H1 (cell line): ENCODE measurements at regions not wholly inside any gene's neighbourhood (a gene's known extent, or its start where the extent isn't known, plus 50 kb on each side); places are given as distances from the start of the nearest gene placed in this dataset.

Experiments used
- CTCF ChIA-PET: fragments of 300-600 bp; sonication (Branson Sonifier 250); formaldehyde crosslinking; loops from one replicate; lab custom pipeline; 2021; ENCODE audit not compliant: partially characterized antibody; lab: Charles Lee
- POLR2A ChIA-PET: fragments of 300-600 bp; sonication (Branson Sonifier 250); formaldehyde crosslinking; loops from one replicate; lab custom pipeline; 2021; ENCODE audit warnings: inconsistent platforms; ENCODE audit not compliant: partially characterized antibody; lab: Charles Lee
- DNase-seq, 2 experiments: peaks; one replicate each; pipeline versions ENCODE4 v3.0.0 to v3.0.0-alpha.2; 2010 to 2022; ENCODE audit warnings: low spot score in 2 of 2, low read depth in 1 of 2, mixed read lengths in 1 of 2
- FAIRE-seq: peaks from 2 replicates; lab custom pipeline; 2011; peaks lifted over from hg19 to GRCh38; lab: Jason Lieb, UNC
- H2AFZ ChIP-seq: 2 replicates; pipeline ENCODE4 v1.8.1; 2012; ENCODE audit warnings: low read length, inconsistent platforms
- H2AK5ac ChIP-seq: 2 replicates; pipeline ENCODE4 v1.6.1; 2013; ENCODE audit warnings: low read depth, low read length
- H2BK120ac ChIP-seq: replicated peaks from 2 replicates; pipeline ENCODE3; 2013; ENCODE audit warnings: low read depth, low read length, inconsistent platforms
- H2BK12ac ChIP-seq: 2 replicates; pipeline ENCODE4 v1.6.1; 2013; ENCODE audit warnings: low read depth, low read length
- H2BK15ac ChIP-seq: 2 replicates; pipeline ENCODE4 v1.6.1; 2013; ENCODE audit warnings: low read length
- H2BK20ac ChIP-seq: 2 replicates; pipeline ENCODE4 v1.6.1; 2013; ENCODE audit warnings: low read length
- H2BK5ac ChIP-seq: 2 replicates; pipeline ENCODE4 v1.6.1; 2013; ENCODE audit warnings: low read depth, low read length
- H3K14ac ChIP-seq: 2 replicates; pipeline ENCODE4 v1.6.1; 2013; ENCODE audit warnings: inconsistent platforms; ENCODE audit not compliant: insufficient read length
- H3K18ac ChIP-seq: 2 replicates; pipeline ENCODE4 v1.6.1; 2013; ENCODE audit warnings: low read length; ENCODE audit errors: extremely low read depth
- H3K23ac ChIP-seq: 2 replicates; pipeline ENCODE4 v1.6.1; 2013; ENCODE audit warnings: inconsistent platforms; ENCODE audit not compliant: insufficient read length
- H3K23me2 ChIP-seq: 2 replicates; pipeline ENCODE4 v1.6.1; 2013; ENCODE audit warnings: low read depth, low read length
- H3K27ac ChIP-seq: 2 replicates; pipeline ENCODE4 v1.6.1; 2011; ENCODE audit warnings: low read depth, low read length, inconsistent platforms
- H3K27me3 ChIP-seq, 4 experiments: replicated peaks in 1 of 4; 1 replicate in 1 of 4; 2 replicates in 3 of 4; pipeline versions ENCODE4 v1.6.1 to v1.8.1; 2011 to 2013; ENCODE audit warnings: low read length in 3 of 4, mild to moderate bottlenecking in 3 of 4, inconsistent platforms in 2 of 4, mixed read lengths in 2 of 4, moderate library complexity in 1 of 4; ENCODE audit not compliant: control insufficient read depth in 3 of 4, insufficient read depth in 3 of 4; ENCODE audit errors: extremely low read depth in 1 of 4
- H3K36me3 ChIP-seq, 4 experiments: 2 replicates each; pipeline versions ENCODE4 v1.6.1 to v1.8.1; 2011 to 2013; ENCODE audit warnings: mild to moderate bottlenecking in 4 of 4, low read length in 3 of 4, moderate library complexity in 2 of 4, control low read depth in 1 of 4, inconsistent platforms in 1 of 4; ENCODE audit not compliant: insufficient read depth in 4 of 4, control insufficient read depth in 2 of 4
- H3K4ac ChIP-seq: replicated peaks from 2 replicates; pipeline ENCODE3; 2013; ENCODE audit warnings: low read length, low read depth, mixed read lengths, inconsistent platforms; ENCODE audit not compliant: insufficient read length
- H3K4me1 ChIP-seq, 4 experiments: replicated peaks in 1 of 4; 1 replicate in 1 of 4; 2 replicates in 3 of 4; pipeline versions ENCODE4 v1.6.1 to v1.8.1; 2011 to 2013; ENCODE audit warnings: low read length in 3 of 4, inconsistent platforms in 2 of 4, mixed read lengths in 1 of 4; ENCODE audit not compliant: insufficient read depth in 4 of 4, control insufficient read depth in 3 of 4
- H3K4me2 ChIP-seq, 2 experiments: 2 replicates each; pipeline versions ENCODE4 v1.6.1 to v1.8.1; 2011 to 2013; ENCODE audit warnings: low read depth in 2 of 2, low read length in 2 of 2, control low read depth in 1 of 2, inconsistent platforms in 1 of 2, mild to moderate bottlenecking in 1 of 2; ENCODE audit not compliant: insufficient read depth in 1 of 2
- H3K4me3 ChIP-seq, 4 experiments: fragments of 200-600, 300-600 bp in 1 of 4; sonication (generic), shearing (Covaris generic), sonication (Bioruptor Twin) in 1 of 4; 2 replicates each; pipeline versions ENCODE4 v1.5.1 to v1.8.1; 2011 to 2016; ENCODE audit warnings: low read length in 4 of 4, low read depth in 3 of 4, control low read depth in 2 of 4, inconsistent platforms in 2 of 4, mild to moderate bottlenecking in 2 of 4, mixed read lengths in 1 of 4, moderate library complexity in 1 of 4; ENCODE audit not compliant: insufficient read depth in 2 of 4; ENCODE audit errors: extremely low read depth in 1 of 4
- H3K56ac ChIP-seq: replicated peaks from 2 replicates; pipeline ENCODE3; 2013; ENCODE audit warnings: low read depth, mild to moderate bottlenecking, mixed read lengths, low read length, inconsistent platforms; ENCODE audit not compliant: insufficient read length
- H3K79me1 ChIP-seq: 2 replicates; pipeline ENCODE4 v1.6.1; 2013; ENCODE audit warnings: low read depth, low read length, control low read depth
- H3K79me2 ChIP-seq, 2 experiments: 2 replicates each; pipeline versions ENCODE4 v1.6.1 to v1.8.1; 2012 to 2013; ENCODE audit warnings: low read length in 2 of 2, mild to moderate bottlenecking in 2 of 2, inconsistent platforms in 1 of 2; ENCODE audit not compliant: insufficient read depth in 2 of 2, control insufficient read depth in 1 of 2
- H3K9ac ChIP-seq, 4 experiments: replicated peaks in 1 of 4; 1 replicate in 1 of 4; 2 replicates in 3 of 4; pipeline versions ENCODE4 v1.6.1 to v1.8.1; 2011 to 2013; ENCODE audit warnings: low read depth in 3 of 4, low read length in 3 of 4, control low read depth in 2 of 4, mild to moderate bottlenecking in 2 of 4, moderate library complexity in 2 of 4, inconsistent platforms in 1 of 4; ENCODE audit errors: extremely low read depth in 1 of 4
- H3K9me3 ChIP-seq, 2 experiments: 2 replicates each; pipeline versions ENCODE4 v1.6.1 to v1.8.1; 2012 to 2013; ENCODE audit warnings: mild to moderate bottlenecking in 2 of 2, moderate library complexity in 2 of 2, control low read depth in 1 of 2, inconsistent platforms in 1 of 2, low read depth in 1 of 2, low read length in 1 of 2, mixed read lengths in 1 of 2; ENCODE audit not compliant: insufficient read depth in 2 of 2
- H4K20me1 ChIP-seq, 2 experiments: replicated peaks in 1 of 2; 2 replicates each; pipeline versions ENCODE3 to v1.8.1; 2011 to 2013; ENCODE audit warnings: inconsistent platforms in 2 of 2, low read length in 2 of 2, mild to moderate bottlenecking in 1 of 2; ENCODE audit not compliant: insufficient read depth in 2 of 2, control insufficient read depth in 1 of 2
- H4K5ac ChIP-seq: 2 replicates; pipeline ENCODE4 v1.6.1; 2013; ENCODE audit warnings: low read length, low read depth, mixed read lengths, inconsistent platforms; ENCODE audit not compliant: insufficient read length
- H4K8ac ChIP-seq: 2 replicates; pipeline ENCODE4 v1.8.0; 2013; ENCODE audit warnings: mild to moderate bottlenecking, moderate library complexity, low read length, inconsistent platforms; ENCODE audit not compliant: insufficient read depth; ENCODE audit errors: extremely low read depth
- H4K91ac ChIP-seq: replicated peaks from 2 replicates; pipeline ENCODE3; 2013; ENCODE audit warnings: low read length, mixed read lengths, inconsistent platforms; ENCODE audit not compliant: insufficient read length
- CTCF ChIP-seq, 3 experiments: IDR thresholded peaks; 1 replicate in 2 of 3; 2 replicates in 1 of 3; pipeline versions ENCODE4 v1.5.1 to v1.6.1; 2011; ENCODE audit warnings: low read length in 3 of 3, mild to moderate bottlenecking in 3 of 3, inconsistent platforms in 2 of 3, low read depth in 1 of 3, moderate library complexity in 1 of 3; ENCODE audit not compliant: insufficient read depth in 1 of 3; ENCODE audit errors: control extremely low read depth in 1 of 3
- EP300 ChIP-seq, 2 experiments: IDR thresholded peaks; 1 replicate in 1 of 2; 2 replicates in 1 of 2; pipeline ENCODE4 v1.6.1; 2011 to 2012; ENCODE audit warnings: low read depth in 2 of 2, low read length in 2 of 2, mild to moderate bottlenecking in 2 of 2, borderline replicate concordance in 1 of 2, inconsistent platforms in 1 of 2, moderate library complexity in 1 of 2
- RAD21 ChIP-seq, 2 experiments: IDR thresholded peaks in 1 of 2; conservative IDR thresholded peaks in 1 of 2; 2 replicates each; pipeline ENCODE4 v1.6.1; 2011; ENCODE audit warnings: low read depth in 2 of 2, low read length in 2 of 2, improper control_type of control experiment in 1 of 2, inconsistent platforms in 1 of 2, mild to moderate bottlenecking in 1 of 2, moderate library complexity in 1 of 2
- WGBS, 2 experiments: shearing (Covaris generic) in 1 of 2; methylation state at CpG; one replicate each; pipeline versions ENCODE4 v1.1.6 to v1.1.7; 2013 to 2015; ENCODE audit warnings: low lambda C conversion rate in 2 of 2, mixed read lengths in 2 of 2, inconsistent platforms in 1 of 2, low coverage in 1 of 2, missing lambda C conversion rate in 1 of 2; ENCODE audit not compliant: insufficient replicate concordance in 2 of 2, insufficient coverage in 1 of 2, insufficient read length in 1 of 2; ENCODE audit errors: extremely low coverage in 1 of 2, missing lambda C conversion rate in 1 of 2; 5-methylcytosine and 5-hydroxymethylcytosine counted together

GRCh38 chr16:13848795-13849194 is 71.2 kb upstream of the ERCC4 start:
- Histone ChIP-seq H3K4me1 (no peaks in the 10 kb centered on the region), H3K18ac (no peak overlapping the region), H2BK5ac (no peak overlapping the region), H4K91ac (no peak overlapping the region), H2BK20ac (no peak overlapping the region), H3K9me3 (0 out of 4 replicates have a peak, but pooled peaks cover 0 to 3% of the 10 kb centered on the region in 2 experiments), H2BK15ac (no peak overlapping the region), H3K36me3 (no peaks in the 10 kb centered on the region), H3K56ac (no peak overlapping the region), H2BK12ac (no peak overlapping the region), H3K79me2 (no peaks in the 10 kb centered on the region), H2AFZ (no peak overlapping the region), H3K79me1 (no peaks in the 10 kb centered on the region), H4K8ac (no peak overlapping the region), H3K23me2 (no peaks in the 10 kb centered on the region), H3K9ac (no peak overlapping the region), H4K20me1 (no peaks in the 10 kb centered on the region), H3K4me3 (no peak overlapping the region), H3K4me2 (no peak overlapping the region), H2BK120ac (no peak overlapping the region), H3K14ac (no peak overlapping the region), H3K27ac (no peak overlapping the region), H3K4ac (no peak overlapping the region), H3K23ac (no peak overlapping the region), H4K5ac (no peak overlapping the region), H2AK5ac (no peak overlapping the region), H3K27me3 (no peaks in the 10 kb centered on the region)
- no peak for DNase-seq
- WGBS, 2 experiments = 85% methylated on average over 2 of the region's 2 CpGs; no CpG with 5 or more reads in 1 of the 2 experiments
- TF ChIP-seq CTCF (IDR thresholded peaks at IDR 0.05; ENCODE audit: control extremely low read depth in 1 of 3, insufficient read depth in 1 of 3, low read depth in 1 of 3, low read length in 3 of 3) (peak in 1 of 3 experiments; percentile 16; a peak in 1 of 4 replicates), EP300 (IDR thresholded peaks at IDR 0.05; ENCODE audit: borderline replicate concordance in 1 of 2, low read depth in 2 of 2, low read length in 2 of 2) (no peak), RAD21 (IDR thresholded peaks at IDR 0.05 in 1 of 2, conservative IDR thresholded peaks at IDR 0.05 in 1 of 2; ENCODE audit: low read depth in 2 of 2, low read length in 2 of 2) (peak in 1 of 2 experiments; percentile 24; a peak in 2 of 4 replicates)
- FAIRE-seq = no peak
- ChIA-PET POLR2A (no interaction called here), CTCF (interaction anchor here (0.6 to 5.3 kb wide), 18 partner anchors 10 to 1434 kb away, joined by 3 to 31 read pairs (median 3); no protein-coding TSS in a partner anchor)
